Kidney (tissue), 13 donors: ENCODE measurements at regions not wholly inside any gene's neighbourhood (a gene's known extent, or its start where the extent isn't known, plus 50 kb on each side); places are given as distances from the start of the nearest gene placed in this dataset.
"Not testable (repeated sequence)": the region's sequence is repeated elsewhere in the genome, so short reads cannot be mapped to it uniquely, and the experiment has no call there.

Experiments
- DNase-seq, 5 donors: peaks; one replicate each; pipeline ENCODE4 v3.0.0-alpha.2; 2013 to 2020
- FAIRE-seq: peaks from 2 replicates; lab custom pipeline; 2012; peaks lifted over from hg19 to GRCh38; lab: Jason Lieb, UNC
- H3K27ac ChIP-seq, 2 donors: one replicate each; pipeline ENCODE4 v1.7.0; 2013; ENCODE audit warnings: low read depth in 2 of 2, low read length in 2 of 2, inconsistent platforms in 1 of 2
- H3K27me3 ChIP-seq: one replicate; pipeline ENCODE4 v1.7.1; 2013; ENCODE audit warnings: low read length, inconsistent platforms; ENCODE audit not compliant: control insufficient read depth, insufficient read depth
- H3K36me3 ChIP-seq, 3 donors: one replicate each; pipeline versions ENCODE4 v1.7.0 to v1.7.1; 2013; ENCODE audit warnings: low read length in 3 of 3, control low read depth in 1 of 3, inconsistent platforms in 1 of 3; ENCODE audit not compliant: insufficient read depth in 3 of 3, control insufficient read depth in 2 of 3
- H3K4me1 ChIP-seq, 3 donors: one replicate each; pipeline versions ENCODE4 v1.7.0 to v1.7.1; 2013; ENCODE audit warnings: low read length in 3 of 3, inconsistent platforms in 1 of 3, low read depth in 1 of 3; ENCODE audit not compliant: control insufficient read depth in 2 of 3, insufficient read depth in 2 of 3
- H3K4me3 ChIP-seq, 3 donors: one replicate each; pipeline versions ENCODE4 v1.7.0 to v1.8.1; 2013; ENCODE audit warnings: low read length in 3 of 3, control low read depth in 1 of 3, inconsistent platforms in 1 of 3
- H3K9ac ChIP-seq, 3 donors: one replicate each; pipeline versions ENCODE4 v1.7.0 to v1.7.1; 2013; ENCODE audit warnings: low read length in 3 of 3, control low read depth in 1 of 3, inconsistent platforms in 1 of 3
- H3K9me3 ChIP-seq, 3 donors: one replicate each; pipeline versions ENCODE4 v1.7.0 to v1.7.1; 2013; ENCODE audit warnings: low read length in 3 of 3, control low read depth in 1 of 3, inconsistent platforms in 1 of 3; ENCODE audit not compliant: control insufficient read depth in 2 of 3, insufficient read depth in 1 of 3
- intact Hi-C: fragments of 100-400 bp; cut with DNase I; formaldehyde crosslinking; loops from one replicate; pipeline ENCODE4 v1.11.1; 2022
- TF ChIP-seq, protein P1 (sequence below): IDR thresholded peaks from 3 replicates; pipeline ENCODE4 v1.5.1; 2012; ENCODE audit warnings: mild to moderate bottlenecking, moderate library complexity, borderline replicate concordance; ENCODE audit not compliant: insufficient read depth; ENCODE audit errors: extremely low read depth
- donor health status: control.
- donor health status: control.
- donor health status: control.
- donor health status: control.
- donor health status: control.
- donor health status: DM: yes; HTN: yes; CAD: no.
- donor health status: Normal renal cell carcinoma (clear cell type).

DNA sequence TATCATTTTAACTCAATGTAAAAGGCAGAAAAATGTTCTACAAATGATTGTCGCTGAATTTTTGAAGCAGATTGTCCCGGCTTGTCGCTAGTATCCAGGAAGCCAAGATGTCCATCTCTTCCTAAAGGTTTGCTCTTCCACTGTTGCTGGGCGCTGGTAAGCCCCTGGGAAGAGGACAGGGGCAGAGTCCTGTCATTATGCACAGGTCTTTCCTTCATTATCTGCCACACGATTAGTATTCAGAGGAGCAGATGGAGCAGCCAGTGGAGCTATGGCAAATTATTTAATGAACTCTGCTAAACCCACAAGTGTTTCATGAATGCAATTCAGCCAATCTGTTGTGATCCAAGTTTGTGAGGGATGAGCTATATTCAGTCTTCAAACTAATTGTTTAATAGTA, 499.1 kb upstream of the NRP1 start:
- Histone ChIP-seq H3K27ac (no peak overlapping the region), H3K36me3 (no peaks in the 10 kb centered on the region), H3K9ac (no peak overlapping the region), H3K27me3 (no peaks in the 10 kb centered on the region), H3K4me3 (no peak overlapping the region), H3K4me1 (no peaks in the 10 kb centered on the region), H3K9me3 (no peaks in the 10 kb centered on the region)
- TF ChIP-seq, protein P1, sequence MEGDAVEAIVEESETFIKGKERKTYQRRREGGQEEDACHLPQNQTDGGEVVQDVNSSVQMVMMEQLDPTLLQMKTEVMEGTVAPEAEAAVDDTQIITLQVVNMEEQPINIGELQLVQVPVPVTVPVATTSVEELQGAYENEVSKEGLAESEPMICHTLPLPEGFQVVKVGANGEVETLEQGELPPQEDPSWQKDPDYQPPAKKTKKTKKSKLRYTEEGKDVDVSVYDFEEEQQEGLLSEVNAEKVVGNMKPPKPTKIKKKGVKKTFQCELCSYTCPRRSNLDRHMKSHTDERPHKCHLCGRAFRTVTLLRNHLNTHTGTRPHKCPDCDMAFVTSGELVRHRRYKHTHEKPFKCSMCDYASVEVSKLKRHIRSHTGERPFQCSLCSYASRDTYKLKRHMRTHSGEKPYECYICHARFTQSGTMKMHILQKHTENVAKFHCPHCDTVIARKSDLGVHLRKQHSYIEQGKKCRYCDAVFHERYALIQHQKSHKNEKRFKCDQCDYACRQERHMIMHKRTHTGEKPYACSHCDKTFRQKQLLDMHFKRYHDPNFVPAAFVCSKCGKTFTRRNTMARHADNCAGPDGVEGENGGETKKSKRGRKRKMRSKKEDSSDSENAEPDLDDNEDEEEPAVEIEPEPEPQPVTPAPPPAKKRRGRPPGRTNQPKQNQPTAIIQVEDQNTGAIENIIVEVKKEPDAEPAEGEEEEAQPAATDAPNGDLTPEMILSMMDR, result no peak
- no peak for DNase-seq
- intact Hi-C loops, result no loop called here
- FAIRE-seq, result no peak

DNA sequence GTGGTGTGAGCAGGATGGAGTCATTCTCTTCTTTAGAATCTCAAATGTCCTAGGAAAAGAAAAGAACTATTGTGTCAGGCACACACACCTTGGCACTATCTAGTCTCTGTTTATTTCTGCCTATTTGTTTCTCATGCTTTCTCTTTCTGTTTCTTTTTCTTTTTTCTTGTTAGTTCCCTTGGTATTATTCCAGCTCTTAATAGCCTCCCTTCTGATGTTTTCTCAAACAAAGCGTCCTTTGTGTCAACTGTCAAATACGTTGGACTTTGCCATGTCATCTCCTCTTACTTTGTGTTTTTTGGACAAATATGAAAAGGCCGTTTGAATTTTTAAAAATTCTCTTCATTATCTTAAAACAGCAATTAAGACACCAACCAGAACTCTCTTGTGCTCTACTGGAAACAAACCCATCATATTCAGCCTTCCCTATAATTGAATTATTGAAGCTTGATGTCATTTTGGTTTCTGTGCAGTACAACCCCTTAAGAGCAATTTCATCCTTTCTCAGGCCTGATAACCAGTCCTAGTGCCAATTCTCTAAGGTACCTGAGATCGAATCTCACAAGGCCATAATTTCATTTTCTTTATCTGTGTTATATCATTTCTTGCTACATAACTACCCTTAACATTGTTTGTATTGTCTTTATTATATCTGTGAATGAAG, 497.8 kb upstream of the NRP1 start:
- no peak for FAIRE-seq
- intact Hi-C loops, result no loop called here
- Histone ChIP-seq H3K27ac (no peak overlapping the region), H3K4me3 (no peak overlapping the region), H3K27me3 (no peaks in the 10 kb centered on the region), H3K4me1 (no peaks in the 10 kb centered on the region), H3K9ac (no peak overlapping the region), H3K9me3 (no peaks in the 10 kb centered on the region), H3K36me3 (no peaks in the 10 kb centered on the region)
- TF ChIP-seq, protein P1, result no peak
- DNase-seq, result no peak

DNA sequence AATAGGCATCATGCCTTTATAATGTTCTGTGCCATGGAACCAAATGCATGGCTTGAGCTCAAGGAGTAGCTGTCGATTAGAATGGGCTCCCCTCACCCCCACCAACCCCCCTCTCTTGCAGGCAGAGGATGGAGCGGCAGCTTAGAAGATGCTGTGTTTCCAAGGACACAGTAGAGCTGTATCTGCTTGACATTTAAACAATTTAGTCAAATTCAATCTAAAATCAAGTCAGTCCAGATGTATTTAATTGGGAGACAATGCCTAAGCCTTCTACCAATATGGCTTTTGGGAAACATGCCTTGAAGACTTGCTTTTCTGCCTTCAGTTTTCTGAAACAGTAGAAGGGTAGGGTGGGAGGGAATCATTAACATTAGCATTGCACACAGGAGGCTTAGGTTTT, 497.1 kb upstream of the NRP1 start:
- no peak overlapping the region for H3K9ac ChIP-seq
- DNase-seq (no peak), FAIRE-seq (no peak)
- H3K9me3 ChIP-seq, result no peaks in the 10 kb centered on the region
- H3K27me3 ChIP-seq, result no peaks in the 10 kb centered on the region
- H3K4me1 ChIP-seq, result no peaks in the 10 kb centered on the region
- intact Hi-C loops, result no loop called here
- H3K36me3 ChIP-seq, result no peaks in the 10 kb centered on the region
- TF ChIP-seq, protein P1, result no peak
- no peak overlapping the region for H3K4me3 ChIP-seq
- no peak overlapping the region for H3K27ac ChIP-seq

DNA sequence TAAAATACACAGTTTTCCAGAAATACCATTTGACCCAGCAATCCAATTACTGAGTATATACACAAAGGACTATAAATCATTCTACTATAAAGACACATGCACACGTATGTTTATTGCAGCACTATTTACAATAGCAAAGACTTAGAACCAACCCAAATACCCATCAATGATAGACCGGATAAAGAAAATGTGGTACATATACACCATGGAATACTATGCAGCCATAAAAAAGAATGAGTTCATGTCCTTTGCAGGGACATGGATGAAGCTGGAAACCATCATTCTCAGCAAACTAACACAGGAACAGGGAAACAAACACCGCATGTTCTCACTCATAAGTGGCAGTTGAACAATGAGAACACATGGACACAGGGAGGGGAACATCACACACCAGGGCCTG, 495.4 kb upstream of the NRP1 start:
- H3K36me3 ChIP-seq, H3K9ac ChIP-seq, H3K27ac ChIP-seq, H3K27me3 ChIP-seq, H3K9me3 ChIP-seq, DNase-seq, intact Hi-C loops, FAIRE-seq, H3K4me3 ChIP-seq, H3K4me1 ChIP-seq: not testable (repeated sequence)
